HG03565 (cell line): ENCODE measurements at regions not wholly inside any gene's neighbourhood (a gene's known extent, or its start where the extent isn't known, plus 50 kb on each side); places are given as distances from the start of the nearest gene placed in this dataset.
"Not testable (repeated sequence)": the region's sequence is repeated elsewhere in the genome, so short reads cannot be mapped to it uniquely, and the experiment has no call there.

Experiments used
- ATAC-seq: cut with Tn5 transposase; IDR thresholded peaks from one replicate; pipeline ENCODE4 v1.9.1; 2021; ENCODE audit warnings: mild to moderate bottlenecking, moderate library complexity; ENCODE audit not compliant: unreplicated experiment

- no peak for ATAC-seq
These were observed 83.4 kb downstream of the TNFRSF13B start for GRCh38 chr17:16888413-16889087.

GRCh38 chr17:16887523-16888095, 84.3 kb downstream of the TNFRSF13B start:
- no peak for ATAC-seq

- peak; percentile 87 for ATAC-seq
These were observed 85.1 kb downstream of the TNFRSF13B start for GRCh38 chr17:16886655-16887322.

DNA sequence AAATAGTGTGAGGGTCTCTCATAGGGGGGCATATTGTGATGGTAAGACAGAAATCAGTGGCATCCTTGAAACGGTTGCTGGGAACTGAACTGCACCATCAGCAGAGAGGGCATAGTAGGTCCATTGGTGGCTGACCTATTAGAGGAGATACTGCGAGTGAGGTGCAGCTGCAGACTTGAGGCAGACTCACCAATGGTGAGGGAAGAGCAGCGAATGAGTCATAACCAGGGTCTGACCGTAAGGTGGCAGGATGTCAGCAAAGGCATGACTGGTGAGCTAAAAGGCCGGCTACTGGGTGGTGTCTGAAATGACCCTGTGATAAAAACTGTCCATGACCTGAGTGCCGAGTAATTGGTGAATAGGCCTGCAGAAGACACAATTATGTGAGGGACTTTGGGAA, 86.7 kb downstream of the TNFRSF13B start:
- not testable (repeated sequence) for ATAC-seq

- not testable (repeated sequence) for ATAC-seq
These were observed 89.0 kb downstream of the TNFRSF13B start for GRCh38 chr17:16882926-16883265.

- no peak for ATAC-seq
These were observed 89.5 kb downstream of the TNFRSF13B start for GRCh38 chr17:16882243-16882925.

DNA sequence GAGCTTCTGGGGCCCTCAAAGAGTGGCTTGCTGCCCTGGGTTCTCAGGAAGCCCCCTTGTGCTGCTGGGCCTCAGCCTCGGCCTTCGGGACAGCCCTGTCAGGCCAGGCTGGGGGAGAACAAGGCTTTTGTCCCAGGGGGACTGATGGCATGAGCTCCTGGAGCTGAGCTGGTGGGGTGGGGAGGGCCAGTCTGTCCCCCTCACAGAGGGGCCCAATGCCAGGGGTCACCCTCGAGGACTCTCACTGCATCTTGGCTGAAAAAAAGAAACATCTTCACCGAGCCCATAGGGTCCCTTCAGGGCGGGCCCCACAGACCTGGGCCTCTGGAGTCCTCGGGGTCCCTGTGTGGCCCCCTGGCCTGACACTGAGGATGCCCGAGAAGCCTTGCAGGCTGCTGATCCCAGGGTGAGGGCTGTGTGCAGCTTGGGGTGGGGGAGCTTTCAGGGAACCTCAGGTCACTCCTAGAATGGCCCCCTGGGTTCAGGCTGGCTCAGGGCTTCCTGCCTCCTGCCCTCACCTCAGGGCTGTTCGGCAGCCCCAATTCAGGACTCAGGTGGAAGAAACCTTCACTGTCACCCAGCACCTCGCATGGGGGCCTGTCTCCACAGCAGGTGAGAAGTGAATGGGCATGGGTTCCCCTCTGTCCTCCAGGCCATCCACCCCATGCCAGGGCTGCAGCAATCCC, 90.5 kb downstream of the TNFRSF13B start:
- ATAC-seq = no peak

DNA sequence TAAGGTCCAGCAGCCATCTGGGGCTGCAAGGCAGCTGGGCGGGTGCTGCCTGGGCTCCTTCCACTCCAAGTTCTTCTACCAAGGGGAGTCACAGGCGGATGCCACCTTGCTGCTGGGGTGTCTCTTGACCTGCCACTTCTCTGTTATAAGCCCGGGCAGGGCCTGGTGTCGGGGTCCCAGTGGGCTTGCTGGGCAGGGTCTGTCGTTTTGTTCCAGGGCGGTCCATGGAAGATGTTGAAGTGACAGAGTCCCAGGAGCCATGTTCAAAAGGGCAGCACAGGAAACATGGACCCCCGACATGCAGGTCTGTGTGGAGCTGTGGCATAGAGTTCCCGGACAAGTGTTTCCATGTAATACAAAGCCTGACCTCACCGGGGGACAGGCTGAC, 91.1 kb downstream of the TNFRSF13B start:
- no peak for ATAC-seq

GRCh38 chr17:16880121-16880842, 91.6 kb downstream of the TNFRSF13B start:
- ATAC-seq = no peak

- ATAC-seq = no peak
These were observed 92.2 kb downstream of the TNFRSF13B start for GRCh38 chr17:16879686-16880085.

DNA sequence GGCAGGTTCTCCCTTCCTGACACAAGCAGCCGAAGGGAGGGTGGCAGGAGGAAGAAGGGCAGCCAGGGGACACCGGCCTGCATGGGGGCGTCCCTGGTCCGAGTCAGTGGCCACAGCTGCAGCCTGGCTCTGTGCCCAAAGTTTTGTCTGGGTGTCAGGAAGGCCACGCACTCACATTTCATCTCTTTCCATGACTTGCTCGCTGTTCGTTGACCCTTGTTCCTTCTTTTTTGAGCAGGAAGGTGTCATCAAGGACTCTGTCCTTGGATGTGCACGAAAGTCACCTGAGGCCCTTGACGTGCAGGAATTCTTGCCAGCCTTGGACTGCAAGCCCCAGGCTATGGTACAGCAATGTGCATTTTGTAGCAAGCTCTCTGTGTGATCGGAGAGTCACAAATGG, 93.3 kb downstream of the TNFRSF13B start:
- ATAC-seq = no peak

DNA sequence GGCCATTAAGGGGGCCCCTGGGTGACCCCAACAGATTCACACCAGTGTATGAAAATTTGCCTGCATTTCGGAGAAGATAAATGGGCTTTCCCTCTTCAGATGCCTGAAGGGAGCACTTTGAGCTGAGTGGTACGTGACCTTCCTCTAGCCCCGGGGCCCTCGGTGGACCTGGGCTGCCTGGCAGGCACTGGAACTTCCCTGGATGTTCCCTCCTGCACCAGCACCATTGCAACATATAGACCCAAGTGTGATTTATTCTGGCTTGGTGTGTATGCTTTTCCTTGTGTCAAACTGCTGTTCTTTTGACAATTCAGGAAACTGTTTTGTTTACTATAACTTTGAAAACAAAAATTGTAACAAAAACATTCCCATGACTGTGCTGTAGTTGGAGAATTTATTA, 93.8 kb downstream of the TNFRSF13B start:
- ATAC-seq = no peak

DNA sequence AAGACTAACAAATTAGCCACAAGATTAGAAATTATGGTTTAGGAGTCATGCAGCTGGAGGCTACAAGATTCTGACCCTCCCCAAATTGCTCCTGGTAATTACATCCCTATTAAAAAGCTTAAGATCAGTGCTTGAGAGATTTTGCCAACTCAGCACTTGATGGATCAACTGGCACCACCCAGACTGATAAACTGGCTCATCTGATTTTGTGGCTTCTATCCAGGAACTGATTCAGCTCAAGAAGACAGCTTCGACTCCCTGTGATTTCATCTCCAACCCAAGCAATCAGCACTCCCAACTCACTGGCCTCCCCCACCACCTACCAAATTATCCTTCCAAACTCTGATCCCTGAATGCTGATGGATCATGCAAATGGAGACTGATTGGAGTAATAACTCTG, 94.8 kb downstream of the TNFRSF13B start:
- ATAC-seq = no peak

DNA sequence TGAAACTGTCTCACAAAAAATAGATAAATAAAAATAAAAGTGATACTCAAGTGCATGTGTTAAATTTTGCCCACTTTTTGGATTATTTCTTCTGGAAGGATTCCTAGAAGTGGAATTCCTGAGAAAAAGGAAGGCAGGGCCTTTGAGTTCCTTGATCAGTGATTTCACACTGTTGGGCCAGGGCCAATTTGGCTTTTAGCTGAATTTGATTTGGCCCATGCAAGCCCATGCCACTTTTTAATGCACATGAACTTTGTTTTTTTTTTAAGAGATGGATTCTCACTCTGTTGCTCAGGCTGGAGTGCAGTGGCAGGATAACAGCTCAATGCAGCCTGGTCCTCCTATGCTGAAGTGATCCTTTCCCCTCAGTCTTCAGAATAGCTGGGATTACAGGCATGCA, 96.3 kb downstream of the TNFRSF13B start:
- ATAC-seq = no peak

- ATAC-seq = not testable (repeated sequence)
These were observed 97.7 kb downstream of the TNFRSF13B start for GRCh38 chr17:16874216-16874615.

DNA sequence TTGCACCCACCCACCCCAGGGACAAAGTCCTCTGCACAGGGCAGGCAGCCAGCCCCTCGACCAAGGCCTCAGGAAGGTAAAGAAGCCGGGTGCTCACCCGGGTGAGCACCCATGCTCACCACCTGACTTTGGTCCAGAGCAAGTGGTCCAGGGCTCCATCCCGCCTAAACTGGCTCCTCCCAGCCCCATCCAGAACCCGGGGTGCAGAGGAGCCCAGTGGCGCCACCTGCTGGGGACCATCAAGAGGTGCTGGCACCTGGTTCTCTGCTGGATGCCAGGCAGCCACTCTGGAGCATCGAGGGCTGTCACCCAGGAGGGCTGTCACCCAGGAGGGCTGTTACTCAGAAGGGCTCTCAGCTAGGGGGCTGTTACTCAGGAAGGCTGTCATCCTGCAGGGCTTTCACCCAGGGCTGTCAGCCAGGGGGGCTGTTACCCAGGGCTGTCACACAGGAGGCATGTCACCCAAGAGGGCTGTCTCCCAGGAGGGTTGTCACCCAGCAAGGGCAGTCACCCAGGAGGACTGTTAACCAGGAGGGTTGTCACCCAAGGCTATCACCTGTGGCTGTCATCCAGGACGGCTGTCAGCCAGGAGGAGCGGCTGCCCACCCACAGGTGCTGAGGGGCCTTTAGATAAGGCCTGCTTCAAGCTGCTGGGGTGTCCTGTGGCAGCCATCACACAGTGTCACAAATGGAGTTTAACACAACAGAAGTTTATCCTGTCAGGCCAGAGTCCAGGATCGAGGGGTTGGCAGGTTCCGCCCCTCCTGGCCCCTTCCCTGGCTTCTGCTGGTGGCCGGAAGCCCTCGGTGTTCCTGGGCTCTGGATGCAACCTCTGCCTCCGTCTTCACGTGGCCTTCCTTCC, 98.5 kb downstream of the TNFRSF13B start:
- ATAC-seq = no peak

DNA sequence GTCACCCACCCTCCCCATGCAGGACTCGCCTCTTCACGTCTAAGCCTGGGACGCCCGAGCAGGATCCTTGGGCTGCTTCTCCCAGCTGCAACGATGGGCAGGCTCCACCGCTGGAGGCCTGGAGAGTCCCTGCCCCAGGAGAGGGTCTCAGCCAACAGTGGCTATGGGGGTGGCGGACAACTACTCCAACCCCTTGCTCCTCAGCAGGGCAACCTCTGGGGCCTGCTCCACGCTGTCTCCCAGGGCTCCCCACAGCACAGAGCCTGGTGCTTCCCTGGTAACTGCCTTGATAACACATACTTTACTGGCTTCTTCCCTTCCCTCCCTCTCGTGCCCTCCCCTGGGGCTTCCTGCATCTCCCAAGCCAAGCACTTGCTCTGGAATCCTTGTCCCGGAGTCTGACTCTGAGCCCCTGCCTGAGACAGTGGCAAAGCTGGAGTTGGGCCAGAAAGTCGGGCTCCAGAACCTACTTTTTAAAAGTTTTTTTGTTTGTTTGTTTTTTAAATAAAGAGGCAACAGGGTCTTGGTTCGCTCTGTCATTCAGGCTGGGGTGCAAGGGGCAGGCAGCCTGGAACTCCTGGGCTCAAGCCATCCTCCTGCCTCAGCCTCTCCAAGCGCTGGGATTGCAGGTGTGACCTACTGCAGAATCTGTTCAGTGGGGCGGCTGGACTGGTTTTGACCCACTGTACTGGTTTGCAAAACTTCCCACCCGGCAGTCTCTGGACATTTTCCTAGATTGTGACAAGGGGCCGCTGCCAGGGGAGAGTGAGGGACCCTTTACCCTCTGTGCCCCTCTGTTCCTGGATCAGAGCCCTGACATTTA, 99.4 kb downstream of the TNFRSF13B start:
- ATAC-seq = no peak

GRCh38 chr17:16871446-16872190, 100.3 kb downstream of the TNFRSF13B start:
- ATAC-seq = not testable (repeated sequence)
